ENCODE measurements at regions not wholly inside any gene's neighbourhood (a gene's known extent, or its start where the extent isn't known, plus 50 kb on each side); places are given as distances from the start of the nearest gene placed in this dataset.

- TF ChIP-seq CTCF (IDR thresholded peaks at IDR 0.05; ENCODE audit: insufficient read depth, low read depth, low read length) (no peak), EZH2 (IDR thresholded peaks at IDR 0.05; ENCODE audit: insufficient read depth, low read length) (no peak)
These were observed 142.1 kb downstream of the HGF start for GRCh38 chr7:81627536-81628287.

Measured in astrocyte (in vitro differentiated cells and primary cell).